H1 (cell line): ENCODE measurements at regions not wholly inside any gene's neighbourhood (a gene's known extent, or its start where the extent isn't known, plus 50 kb on each side); places are given as distances from the start of the nearest gene placed in this dataset.

Source experiments
- CBX5 ChIP-seq: fragments of 300-800, 300-1000 bp; sonication (generic); IDR thresholded peaks from 2 replicates; pipeline ENCODE4 v1.7.1; 2016; ENCODE audit warnings: antibody characterized with exemption, low read length, low read depth
- HDAC6 ChIP-seq: IDR thresholded peaks from one replicate; pipeline ENCODE4 v1.7.1; 2012; ENCODE audit warnings: low read depth, mild to moderate bottlenecking, inconsistent platforms, low read length, moderate library complexity
- SIN3A ChIP-seq, 2 experiments: IDR thresholded peaks in 1 of 2; conservative IDR thresholded peaks in 1 of 2; 2 replicates each; pipeline ENCODE4 v1.6.1; 2011 to 2012; ENCODE audit warnings: low read length in 2 of 2, improper control_type of control experiment in 1 of 2, low read depth in 1 of 2, mild to moderate bottlenecking in 1 of 2

DNA sequence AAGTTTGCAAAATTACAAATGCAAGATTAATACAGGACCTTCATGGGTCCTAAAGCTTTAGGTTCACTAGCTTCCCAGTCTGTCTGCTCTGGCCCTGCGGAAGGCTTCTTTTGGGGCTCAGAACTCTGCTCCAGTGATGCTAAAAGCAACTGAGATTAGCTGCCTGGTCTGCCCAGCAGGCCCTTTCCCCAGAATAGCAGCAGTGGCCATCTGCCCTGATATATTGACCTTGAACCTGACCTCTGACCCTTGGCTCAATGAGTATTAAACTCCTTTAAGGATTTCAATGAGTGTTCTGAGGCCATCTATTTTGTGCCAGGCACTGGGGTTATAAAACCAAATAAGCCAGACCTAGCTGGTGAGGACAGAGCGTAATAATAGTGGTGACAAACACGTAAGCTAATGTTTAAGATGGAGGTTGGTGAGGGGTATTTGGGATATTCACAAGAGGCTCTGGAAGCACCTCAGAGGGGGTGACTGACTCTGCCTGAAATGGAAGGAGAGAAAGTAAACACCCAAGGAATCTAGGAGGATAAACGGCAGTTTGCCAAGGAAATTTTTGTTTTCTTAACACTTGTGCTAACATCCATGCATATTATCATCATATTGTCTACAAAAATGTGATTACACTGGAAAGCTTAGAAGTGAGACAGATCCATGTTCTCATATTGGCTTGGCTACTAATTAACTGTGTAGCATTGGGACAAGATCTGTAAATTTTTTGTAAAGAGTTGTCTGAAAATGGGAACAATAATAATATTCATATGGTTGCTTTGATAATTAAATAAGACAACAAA lies 50.4 kb upstream of the LCLAT1 start (continued):
- TF ChIP-seq SIN3A (conservative IDR thresholded peaks at IDR 0.05 in 1 of 2, IDR thresholded peaks at IDR 0.05 in 1 of 2; ENCODE audit: low read depth in 1 of 2, low read length in 2 of 2) = no peak
- no peak for TF ChIP-seq HDAC6
- TF ChIP-seq CBX5 = no peak
